ENCODE measurements at regions not wholly inside any gene's neighbourhood (a gene's known extent, or its start where the extent isn't known, plus 50 kb on each side); places are given as distances from the start of the nearest gene placed in this dataset.

DNA sequence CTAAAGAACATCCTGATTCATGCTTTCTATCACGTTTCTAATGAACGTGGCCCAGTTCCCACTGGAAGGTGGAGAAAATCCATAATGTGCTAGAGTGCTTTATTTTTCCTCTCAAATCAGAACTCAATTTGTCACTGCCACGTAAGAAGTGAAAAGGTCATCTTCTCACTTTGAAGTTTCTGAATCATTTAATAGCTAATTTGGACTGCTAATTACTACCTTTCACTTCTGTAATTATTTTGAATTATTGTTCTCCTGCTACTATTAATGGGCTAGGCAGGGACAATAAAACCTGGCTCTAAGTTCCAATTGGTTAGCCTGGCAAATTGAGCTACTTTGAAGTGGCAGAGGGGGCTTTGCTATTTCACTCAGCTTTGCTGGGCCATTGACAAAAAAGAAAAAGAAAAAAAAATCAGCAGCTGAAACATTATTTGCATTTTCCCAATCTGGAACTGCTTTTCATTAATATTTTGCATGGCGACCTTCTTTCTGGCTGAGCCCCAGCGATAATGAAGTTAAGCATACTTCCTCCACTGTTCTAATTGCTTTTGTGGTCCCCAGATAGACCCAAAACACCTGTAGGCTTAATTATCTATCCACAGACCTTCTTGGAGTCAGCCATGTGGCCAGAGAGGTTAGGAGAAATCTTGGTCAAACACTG, 264.2 kb downstream of the SEC23IP start:
- TF ChIP-seq POLR2A (IDR thresholded peaks at IDR 0.05): no peak
- TF ChIP-seq, protein P1, sequence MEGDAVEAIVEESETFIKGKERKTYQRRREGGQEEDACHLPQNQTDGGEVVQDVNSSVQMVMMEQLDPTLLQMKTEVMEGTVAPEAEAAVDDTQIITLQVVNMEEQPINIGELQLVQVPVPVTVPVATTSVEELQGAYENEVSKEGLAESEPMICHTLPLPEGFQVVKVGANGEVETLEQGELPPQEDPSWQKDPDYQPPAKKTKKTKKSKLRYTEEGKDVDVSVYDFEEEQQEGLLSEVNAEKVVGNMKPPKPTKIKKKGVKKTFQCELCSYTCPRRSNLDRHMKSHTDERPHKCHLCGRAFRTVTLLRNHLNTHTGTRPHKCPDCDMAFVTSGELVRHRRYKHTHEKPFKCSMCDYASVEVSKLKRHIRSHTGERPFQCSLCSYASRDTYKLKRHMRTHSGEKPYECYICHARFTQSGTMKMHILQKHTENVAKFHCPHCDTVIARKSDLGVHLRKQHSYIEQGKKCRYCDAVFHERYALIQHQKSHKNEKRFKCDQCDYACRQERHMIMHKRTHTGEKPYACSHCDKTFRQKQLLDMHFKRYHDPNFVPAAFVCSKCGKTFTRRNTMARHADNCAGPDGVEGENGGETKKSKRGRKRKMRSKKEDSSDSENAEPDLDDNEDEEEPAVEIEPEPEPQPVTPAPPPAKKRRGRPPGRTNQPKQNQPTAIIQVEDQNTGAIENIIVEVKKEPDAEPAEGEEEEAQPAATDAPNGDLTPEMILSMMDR (IDR thresholded peaks at IDR 0.05): no peak

All from right lobe of liver (tissue), 4 donors.